H9 (cell line): ENCODE measurements at regions not wholly inside any gene's neighbourhood (a gene's known extent, or its start where the extent isn't known, plus 50 kb on each side); places are given as distances from the start of the nearest gene placed in this dataset.

Experiments
- DNase-seq: peaks from one replicate; pipeline ENCODE4 v3.0.0-alpha.2; 2017
- H2AFZ ChIP-seq: one replicate; pipeline ENCODE4 v1.6.1; 2013; ENCODE audit warnings: mild to moderate bottlenecking, low read length, control low read depth, moderate library complexity
- H2AK5ac ChIP-seq: 2 replicates; pipeline ENCODE4 v1.6.1; 2013; ENCODE audit warnings: low read length, control low read depth, mixed read lengths; ENCODE audit not compliant: insufficient read length
- H2BK120ac ChIP-seq: one replicate; pipeline ENCODE4 v1.6.1; 2013; ENCODE audit warnings: low read depth, mild to moderate bottlenecking, low read length, control low read depth, inconsistent platforms; ENCODE audit not compliant: poor library complexity, severe bottlenecking
- H2BK12ac ChIP-seq: 2 replicates; pipeline ENCODE4 v1.6.1; 2013; ENCODE audit warnings: low read length, control low read depth, mixed read lengths, low read depth; ENCODE audit not compliant: insufficient read length
- H2BK15ac ChIP-seq: 2 replicates; pipeline ENCODE4 v1.6.1; 2013; ENCODE audit warnings: low read depth, low read length, control low read depth
- H2BK20ac ChIP-seq: one replicate; pipeline ENCODE4 v1.6.1; 2013; ENCODE audit warnings: low read depth, mild to moderate bottlenecking, low read length, control low read depth, inconsistent platforms; ENCODE audit not compliant: poor library complexity, severe bottlenecking
- H2BK5ac ChIP-seq: 2 replicates; pipeline ENCODE4 v1.6.1; 2013; ENCODE audit warnings: low read length, control low read depth, mixed read lengths; ENCODE audit not compliant: insufficient read length
- H3K14ac ChIP-seq: 2 replicates; pipeline ENCODE4 v1.6.1; 2013; ENCODE audit warnings: low read length, control low read depth; ENCODE audit not compliant: insufficient read depth
- H3K18ac ChIP-seq: 2 replicates; pipeline ENCODE4 v1.6.1; 2013; ENCODE audit warnings: low read depth, mild to moderate bottlenecking, mixed read lengths, low read length, control low read depth; ENCODE audit not compliant: insufficient read length
- H3K23ac ChIP-seq: 2 replicates; pipeline ENCODE4 v1.6.1; 2013; ENCODE audit warnings: low read length, control low read depth, mixed read lengths, low read depth; ENCODE audit not compliant: insufficient read length
- H3K23me2 ChIP-seq: 2 replicates; pipeline ENCODE4 v1.6.1; 2013; ENCODE audit warnings: low read depth, mild to moderate bottlenecking, mixed read lengths, low read length, control low read depth; ENCODE audit not compliant: insufficient read length, poor library complexity, severe bottlenecking
- H3K27ac ChIP-seq: 2 replicates; pipeline ENCODE4 v1.5.1; 2013; ENCODE audit warnings: low read length, control low read depth, mixed read lengths, low read depth; ENCODE audit not compliant: insufficient read length
- H3K27me3 ChIP-seq: 2 replicates; pipeline ENCODE4 v1.6.1; 2013; ENCODE audit warnings: low read length, control low read depth, inconsistent platforms; ENCODE audit not compliant: insufficient read depth
- H3K4ac ChIP-seq: 2 replicates; pipeline ENCODE4 v1.6.1; 2013; ENCODE audit warnings: low read depth, mild to moderate bottlenecking, control low read depth, inconsistent platforms, low read length, moderate library complexity
- H3K4me1 ChIP-seq: 2 replicates; pipeline ENCODE4 v1.6.1; 2013; ENCODE audit warnings: low read length, control low read depth, inconsistent platforms; ENCODE audit not compliant: insufficient read depth
- H3K4me2 ChIP-seq: 2 replicates; pipeline ENCODE4 v1.6.1; 2013; ENCODE audit warnings: low read length, control low read depth, mixed read lengths; ENCODE audit not compliant: insufficient read length, insufficient read depth
- H3K56ac ChIP-seq: 2 replicates; pipeline ENCODE4 v1.6.1; 2013; ENCODE audit warnings: low read depth, mild to moderate bottlenecking, mixed read lengths, low read length, control low read depth; ENCODE audit not compliant: insufficient read length
- H3K79me1 ChIP-seq: 2 replicates; pipeline ENCODE4 v1.6.1; 2013; ENCODE audit warnings: low read depth, mild to moderate bottlenecking, moderate library complexity, low read length, control low read depth, inconsistent platforms; ENCODE audit not compliant: insufficient read depth, poor library complexity, severe bottlenecking
- H3K79me2 ChIP-seq: 2 replicates; pipeline ENCODE4 v1.6.1; 2013; ENCODE audit warnings: low read length, control low read depth, inconsistent platforms; ENCODE audit not compliant: insufficient read depth
- H3K9ac ChIP-seq: 2 replicates; pipeline ENCODE4 v1.6.1; 2013; ENCODE audit warnings: low read length, control low read depth, mixed read lengths; ENCODE audit not compliant: insufficient read length; ENCODE audit errors: extremely low read depth
- H3K9me3 ChIP-seq: one replicate; pipeline ENCODE4 v1.6.1; 2013; ENCODE audit warnings: low read depth, low read length, inconsistent platforms; ENCODE audit not compliant: control insufficient read depth
- H3T11ph ChIP-seq: one replicate; pipeline ENCODE4 v1.6.1; 2013; ENCODE audit warnings: mild to moderate bottlenecking, low read length, control low read depth, inconsistent platforms
- H4K20me1 ChIP-seq: one replicate; pipeline ENCODE4 v1.6.1; 2013; ENCODE audit not compliant: control insufficient read depth, insufficient read length, insufficient read depth
- H4K5ac ChIP-seq: 2 replicates; pipeline ENCODE4 v1.6.1; 2013; ENCODE audit warnings: low read depth, mild to moderate bottlenecking, mixed read lengths, low read length, control low read depth; ENCODE audit not compliant: insufficient read length
- H4K8ac ChIP-seq: replicated peaks from 2 replicates; pipeline ENCODE4 v1.6.1; 2013; ENCODE audit warnings: low read length, control low read depth, mixed read lengths, low read depth; ENCODE audit not compliant: insufficient read length
- H4K91ac ChIP-seq: 2 replicates; pipeline ENCODE4 v1.6.1; 2013; ENCODE audit warnings: low read depth, mild to moderate bottlenecking, moderate library complexity, mixed read lengths, low read length, control low read depth; ENCODE audit not compliant: insufficient read length
- H3K27ac Mint-ChIP-seq, 3 experiments: 2 replicates in 2 of 3; 3 replicates in 1 of 3; pipeline ENCODE4 v1.8.0; 2020 to 2021; ENCODE audit warnings: mixed read lengths in 3 of 3, mild to moderate bottlenecking in 1 of 3, moderate library complexity in 1 of 3
- H3K27me3 Mint-ChIP-seq: 2 replicates; pipeline ENCODE4 v1.8.0; 2021; ENCODE audit warnings: low read depth, mild to moderate bottlenecking, moderate library complexity, mixed read lengths
- H3K36me3 Mint-ChIP-seq, 3 experiments: 2 replicates in 2 of 3; 3 replicates in 1 of 3; pipeline ENCODE4 v1.8.0; 2020 to 2021; ENCODE audit warnings: low read depth in 3 of 3, mixed read lengths in 3 of 3; ENCODE audit not compliant: insufficient read depth in 1 of 3
- H3K4me1 Mint-ChIP-seq, 2 experiments: 2 replicates each; pipeline ENCODE4 v1.8.0; 2020; ENCODE audit warnings: mixed read lengths in 2 of 2
- H3K4me3 Mint-ChIP-seq, 2 experiments: 2 replicates in 1 of 2; 3 replicates in 1 of 2; pipeline ENCODE4 v1.8.0; 2020 to 2021; ENCODE audit warnings: mild to moderate bottlenecking in 2 of 2, mixed read lengths in 2 of 2, moderate library complexity in 1 of 2
- H3K9me3 Mint-ChIP-seq, 2 experiments: 2 replicates in 1 of 2; 3 replicates in 1 of 2; pipeline ENCODE4 v1.8.0; 2020; ENCODE audit warnings: mild to moderate bottlenecking in 2 of 2, mixed read lengths in 2 of 2, moderate library complexity in 1 of 2
- WGBS: extraction: QIAGEN DNeasy Blood & Tissue Kit; methylation state at CpG from one replicate; pipeline ENCODE4 v1.1.7; 2013; ENCODE audit warnings: missing lambda C conversion rate, low lambda C conversion rate, mixed read lengths; ENCODE audit not compliant: insufficient read length; ENCODE audit errors: extremely low coverage; 5-methylcytosine and 5-hydroxymethylcytosine counted together
- TF ChIP-seq, protein P1 (sequence below): fragments of 200-600 bp; sonication (generic); conservative IDR thresholded peaks from 3 replicates; pipeline ENCODE4 v1.8.0; 2021; ENCODE audit warnings: antibody characterized with exemption, mild to moderate bottlenecking

GRCh38 chr7:115417662-115418061 lies 495.8 kb downstream of the MDFIC start:
- no peaks in the 10 kb centered on the region for H3K9me3 Mint-ChIP-seq
- Histone ChIP-seq H3K9ac (no peak overlapping the region), H3K23ac (no peak overlapping the region), H3K4me1 (no peaks in the 10 kb centered on the region), H3K14ac (no peak overlapping the region), H3K18ac (no peak overlapping the region), H3K27ac (no peak overlapping the region), H3K79me2 (no peaks in the 10 kb centered on the region), H3K23me2 (no peaks in the 10 kb centered on the region), H3T11ph (no peak overlapping the region), H3K9me3 (no peaks in the 10 kb centered on the region), H2AFZ (no peak overlapping the region), H3K27me3 (no peaks in the 10 kb centered on the region), H3K4me2 (no peak overlapping the region), H3K4ac (no peak overlapping the region), H2BK120ac (no peak overlapping the region), H3K79me1 (no peaks in the 10 kb centered on the region), H2BK12ac (no peak overlapping the region), H2BK20ac (no peak overlapping the region), H3K56ac (no peak overlapping the region), H2BK15ac (no peak overlapping the region), H2AK5ac (no peak overlapping the region), H4K5ac (no peak overlapping the region), H4K8ac (no peak overlapping the region), H2BK5ac (no peak overlapping the region), H4K20me1 (no peaks in the 10 kb centered on the region), H4K91ac (no peak overlapping the region)
- no peaks in the 10 kb centered on the region for H3K27me3 Mint-ChIP-seq
- no CpG with 5 or more reads among the region's 4 CpGs for WGBS
- no peaks in the 10 kb centered on the region for H3K4me1 Mint-ChIP-seq
- no peaks in the 10 kb centered on the region for H3K36me3 Mint-ChIP-seq
- TF ChIP-seq, protein P1, sequence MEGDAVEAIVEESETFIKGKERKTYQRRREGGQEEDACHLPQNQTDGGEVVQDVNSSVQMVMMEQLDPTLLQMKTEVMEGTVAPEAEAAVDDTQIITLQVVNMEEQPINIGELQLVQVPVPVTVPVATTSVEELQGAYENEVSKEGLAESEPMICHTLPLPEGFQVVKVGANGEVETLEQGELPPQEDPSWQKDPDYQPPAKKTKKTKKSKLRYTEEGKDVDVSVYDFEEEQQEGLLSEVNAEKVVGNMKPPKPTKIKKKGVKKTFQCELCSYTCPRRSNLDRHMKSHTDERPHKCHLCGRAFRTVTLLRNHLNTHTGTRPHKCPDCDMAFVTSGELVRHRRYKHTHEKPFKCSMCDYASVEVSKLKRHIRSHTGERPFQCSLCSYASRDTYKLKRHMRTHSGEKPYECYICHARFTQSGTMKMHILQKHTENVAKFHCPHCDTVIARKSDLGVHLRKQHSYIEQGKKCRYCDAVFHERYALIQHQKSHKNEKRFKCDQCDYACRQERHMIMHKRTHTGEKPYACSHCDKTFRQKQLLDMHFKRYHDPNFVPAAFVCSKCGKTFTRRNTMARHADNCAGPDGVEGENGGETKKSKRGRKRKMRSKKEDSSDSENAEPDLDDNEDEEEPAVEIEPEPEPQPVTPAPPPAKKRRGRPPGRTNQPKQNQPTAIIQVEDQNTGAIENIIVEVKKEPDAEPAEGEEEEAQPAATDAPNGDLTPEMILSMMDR = no peak
- no peak overlapping the region for H3K27ac Mint-ChIP-seq
- DNase-seq = peak; percentile 27
- no peak overlapping the region for H3K4me3 Mint-ChIP-seq
